ENCODE measurements at regions not wholly inside any gene's neighbourhood (a gene's known extent, or its start where the extent isn't known, plus 50 kb on each side); places are given as distances from the start of the nearest gene placed in this dataset.

- TF ChIP-seq POLR2A (IDR thresholded peaks at IDR 0.05) (no peak), POLR2AphosphoS5 (IDR thresholded peaks at IDR 0.05) (no peak), CTCF (IDR thresholded peaks at IDR 0.05) (no peak)
- intact Hi-C loops (cut with DNase I; ENCODE audit: low total_unique reads) = no loop called here
- Histone ChIP-seq H3K9me3 (no peaks in the 10 kb centered on the region), H3K27ac (no peak overlapping the region), H3K36me3 (no peaks in the 10 kb centered on the region), H3K27me3 (no peaks in the 10 kb centered on the region), H3K4me3 (no peak overlapping the region), H3K4me1 (no peaks in the 10 kb centered on the region)
- DNase-seq (ENCODE audit: low spot score in 2 of 2) = no peak
Measured at GRCh38 chr14:80146941-80147340, 64.4 kb downstream of the DIO2 start.

GRCh38 chr14:80136358-80136757, 74.9 kb downstream of the DIO2 start:
- no peak for DNase-seq (ENCODE audit: low spot score in 2 of 2)
- intact Hi-C loops (cut with DNase I; ENCODE audit: low total_unique reads) = loop anchor here (10.0 kb wide), 1 partner anchor 672 kb away; no protein-coding TSS in a partner anchor
- no peak overlapping the region for H3K27ac ChIP-seq
- H3K4me1 ChIP-seq = no peaks in the 10 kb centered on the region
- no peaks in the 10 kb centered on the region for H3K36me3 ChIP-seq
- H3K9me3 ChIP-seq = peaks cover 0 to 24% of the 10 kb centered on the region in 2 donors
- no peaks in the 10 kb centered on the region for H3K27me3 ChIP-seq
- no peak for TF ChIP-seq CTCF (IDR thresholded peaks at IDR 0.05)
- H3K4me3 ChIP-seq = no peak overlapping the region

- Histone ChIP-seq H3K36me3 (no peaks in the 10 kb centered on the region), H3K27me3 (no peaks in the 10 kb centered on the region), H3K4me3 (no peak overlapping the region), H3K9me3 (peaks cover 0 to 24% of the 10 kb centered on the region in 2 donors), H3K27ac (no peak overlapping the region), H3K4me1 (no peaks in the 10 kb centered on the region)
- no peak for TF ChIP-seq POLR2AphosphoS5 (IDR thresholded peaks at IDR 0.05)
- TF ChIP-seq CTCF (IDR thresholded peaks at IDR 0.05) = no peak
- no peak for TF ChIP-seq POLR2A (IDR thresholded peaks at IDR 0.05)
- intact Hi-C loops (cut with DNase I; ENCODE audit: low total_unique reads) = loop anchor here (10.0 kb wide), 1 partner anchor 671 kb away; no protein-coding TSS in a partner anchor
- DNase-seq (ENCODE audit: low spot score in 2 of 2) = no peak
Measured at GRCh38 chr14:80135305-80136088, 75.8 kb downstream of the DIO2 start.

GRCh38 chr14:80134321-80134720, 77.0 kb downstream of the DIO2 start:
- intact Hi-C loops (cut with DNase I; ENCODE audit: low total_unique reads) = loop anchor here (10.0 kb wide), 1 partner anchor 670 kb away; no protein-coding TSS in a partner anchor
- no peak for DNase-seq (ENCODE audit: low spot score in 2 of 2)

More at GRCh38 chr14:80134321-80134720, 77.0 kb downstream of the DIO2 start:
- Histone ChIP-seq H3K4me3 (no peak overlapping the region), H3K36me3 (no peaks in the 10 kb centered on the region), H3K27ac (no peak overlapping the region), H3K27me3 (no peaks in the 10 kb centered on the region), H3K9me3 (peaks cover 0 to 24% of the 10 kb centered on the region in 2 donors), H3K4me1 (no peaks in the 10 kb centered on the region)
- TF ChIP-seq CTCF (IDR thresholded peaks at IDR 0.05) = no peak
- TF ChIP-seq POLR2A (IDR thresholded peaks at IDR 0.05) = no peak
- no peak for TF ChIP-seq POLR2AphosphoS5 (IDR thresholded peaks at IDR 0.05)

Measured in breast epithelium (tissue), 4 donors.